WERI-Rb-1 (cell line): ENCODE measurements at regions not wholly inside any gene's neighbourhood (a gene's known extent, or its start where the extent isn't known, plus 50 kb on each side); places are given as distances from the start of the nearest gene placed in this dataset.
A peak's percentile ranks its signal among the peaks of the same experiment; 100 is the strongest.

ENCODE experiments used
- DNase-seq: peaks from one replicate; pipeline ENCODE4 v3.0.0-alpha.2; 2020
- H3K27ac ChIP-seq: fragments of 250-450 bp; sonication (Bioruptor Pico); 2 replicates; pipeline ENCODE4 v1.5.1; 2020; ENCODE audit warnings: mild to moderate bottlenecking, moderate library complexity
- H3K27me3 ChIP-seq: fragments of 250-450 bp; sonication (Bioruptor Pico); 2 replicates; pipeline ENCODE4 v1.5.1; 2021; ENCODE audit warnings: mild to moderate bottlenecking, low read depth, moderate library complexity; ENCODE audit not compliant: insufficient read depth, severe bottlenecking
- H3K36me3 ChIP-seq: fragments of 250-450 bp; sonication (Bioruptor Pico); 2 replicates; pipeline ENCODE4 v1.5.1; 2020; ENCODE audit warnings: mild to moderate bottlenecking, moderate library complexity
- H3K4me3 ChIP-seq: 2 replicates; pipeline ENCODE4 v1.5.1; 2011; ENCODE audit warnings: low read depth, mild to moderate bottlenecking, control low read depth, low read length
- H3K9me3 ChIP-seq: fragments of 250-450 bp; sonication (Bioruptor Pico); 2 replicates; pipeline ENCODE4 v1.5.1; 2021; ENCODE audit warnings: mild to moderate bottlenecking, moderate library complexity; ENCODE audit not compliant: severe bottlenecking
- TF ChIP-seq, protein P1 (sequence below): IDR thresholded peaks from 2 replicates; pipeline ENCODE4 v1.5.1; 2011; ENCODE audit warnings: low read depth, mild to moderate bottlenecking, control low read depth, inconsistent platforms, low read length

DNA sequence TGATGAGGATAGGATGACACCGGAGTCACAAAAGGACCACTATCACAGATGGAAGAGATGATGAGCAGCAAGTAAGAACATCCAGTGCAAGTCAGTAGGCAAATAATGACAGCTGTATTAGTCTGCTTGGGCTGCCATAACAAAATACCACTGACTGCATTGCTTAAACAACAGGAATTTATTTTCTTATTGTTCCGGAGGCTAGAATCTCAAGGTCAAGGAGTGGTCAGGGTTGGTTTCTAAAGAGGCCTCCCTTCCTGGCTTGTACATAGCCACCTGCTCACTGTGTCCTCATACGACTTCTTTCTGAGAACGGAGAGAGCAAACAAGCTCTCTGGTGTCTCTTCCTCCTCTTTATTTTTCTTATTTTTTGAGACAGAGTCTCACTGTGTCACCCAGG, 380.7 kb downstream of the PLOD2 start:
- TF ChIP-seq, protein P1, sequence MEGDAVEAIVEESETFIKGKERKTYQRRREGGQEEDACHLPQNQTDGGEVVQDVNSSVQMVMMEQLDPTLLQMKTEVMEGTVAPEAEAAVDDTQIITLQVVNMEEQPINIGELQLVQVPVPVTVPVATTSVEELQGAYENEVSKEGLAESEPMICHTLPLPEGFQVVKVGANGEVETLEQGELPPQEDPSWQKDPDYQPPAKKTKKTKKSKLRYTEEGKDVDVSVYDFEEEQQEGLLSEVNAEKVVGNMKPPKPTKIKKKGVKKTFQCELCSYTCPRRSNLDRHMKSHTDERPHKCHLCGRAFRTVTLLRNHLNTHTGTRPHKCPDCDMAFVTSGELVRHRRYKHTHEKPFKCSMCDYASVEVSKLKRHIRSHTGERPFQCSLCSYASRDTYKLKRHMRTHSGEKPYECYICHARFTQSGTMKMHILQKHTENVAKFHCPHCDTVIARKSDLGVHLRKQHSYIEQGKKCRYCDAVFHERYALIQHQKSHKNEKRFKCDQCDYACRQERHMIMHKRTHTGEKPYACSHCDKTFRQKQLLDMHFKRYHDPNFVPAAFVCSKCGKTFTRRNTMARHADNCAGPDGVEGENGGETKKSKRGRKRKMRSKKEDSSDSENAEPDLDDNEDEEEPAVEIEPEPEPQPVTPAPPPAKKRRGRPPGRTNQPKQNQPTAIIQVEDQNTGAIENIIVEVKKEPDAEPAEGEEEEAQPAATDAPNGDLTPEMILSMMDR = no peak
- no peak for DNase-seq
- H3K27ac ChIP-seq = no peak overlapping the region

DNA sequence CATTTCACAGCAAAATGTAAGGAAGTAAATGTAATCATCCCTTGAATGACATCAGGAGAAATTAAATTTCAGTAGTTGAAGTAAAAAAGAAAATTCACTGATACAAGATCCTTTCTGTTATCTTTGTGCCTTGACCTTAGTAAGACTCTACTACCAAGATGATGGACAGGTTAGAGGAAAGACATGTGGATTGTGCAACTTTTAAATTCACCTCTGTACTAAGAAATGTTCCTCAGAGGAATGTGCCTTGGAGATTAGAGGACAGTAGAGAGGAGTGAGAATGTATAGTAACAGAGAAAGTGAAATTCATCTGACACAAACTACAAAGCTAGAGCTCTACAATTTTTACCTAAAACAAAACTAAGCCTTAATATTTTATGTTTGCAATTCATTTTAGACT, 375.3 kb downstream of the PLOD2 start:
- Histone ChIP-seq H3K27ac (no peak overlapping the region), H3K36me3 (no peaks in the 10 kb centered on the region), H3K27me3 (no peaks in the 10 kb centered on the region), H3K9me3 (no peaks in the 10 kb centered on the region), H3K4me3 (no peak overlapping the region)
- TF ChIP-seq, protein P1 = no peak
- DNase-seq = no peak

More for the DNA sequence above, 380.7 kb downstream of the PLOD2 start:
- no peak overlapping the region for H3K4me3 ChIP-seq
- no peaks in the 10 kb centered on the region for H3K9me3 ChIP-seq
- H3K27me3 ChIP-seq = no peaks in the 10 kb centered on the region
- H3K36me3 ChIP-seq = no peaks in the 10 kb centered on the region

DNA sequence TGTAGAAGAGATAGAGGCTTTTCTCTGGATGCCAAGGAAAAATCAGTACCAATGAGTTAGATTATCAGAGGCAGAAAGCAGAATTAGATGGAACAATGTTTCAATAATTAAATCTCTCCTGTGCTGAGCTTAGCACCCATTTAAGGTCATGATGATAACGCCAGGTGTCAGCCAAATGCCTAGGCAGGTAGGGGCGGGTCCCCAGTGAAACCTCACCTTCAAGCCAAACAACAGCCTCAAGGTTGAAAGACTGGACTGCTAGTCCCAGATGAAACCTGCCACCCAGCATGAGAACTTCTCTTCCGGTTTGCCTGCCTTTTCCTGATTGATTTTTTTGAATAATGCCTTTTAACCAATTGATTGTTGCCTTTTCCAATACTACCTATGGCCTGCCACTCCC, 363.0 kb downstream of the PLOD2 start:
- H3K27ac ChIP-seq = no peak overlapping the region
- DNase-seq = no peak
- no peaks in the 10 kb centered on the region for H3K36me3 ChIP-seq
- TF ChIP-seq, protein P1 = no peak
- H3K4me3 ChIP-seq = no peak overlapping the region
- H3K27me3 ChIP-seq = no peaks in the 10 kb centered on the region
- no peaks in the 10 kb centered on the region for H3K9me3 ChIP-seq

DNA sequence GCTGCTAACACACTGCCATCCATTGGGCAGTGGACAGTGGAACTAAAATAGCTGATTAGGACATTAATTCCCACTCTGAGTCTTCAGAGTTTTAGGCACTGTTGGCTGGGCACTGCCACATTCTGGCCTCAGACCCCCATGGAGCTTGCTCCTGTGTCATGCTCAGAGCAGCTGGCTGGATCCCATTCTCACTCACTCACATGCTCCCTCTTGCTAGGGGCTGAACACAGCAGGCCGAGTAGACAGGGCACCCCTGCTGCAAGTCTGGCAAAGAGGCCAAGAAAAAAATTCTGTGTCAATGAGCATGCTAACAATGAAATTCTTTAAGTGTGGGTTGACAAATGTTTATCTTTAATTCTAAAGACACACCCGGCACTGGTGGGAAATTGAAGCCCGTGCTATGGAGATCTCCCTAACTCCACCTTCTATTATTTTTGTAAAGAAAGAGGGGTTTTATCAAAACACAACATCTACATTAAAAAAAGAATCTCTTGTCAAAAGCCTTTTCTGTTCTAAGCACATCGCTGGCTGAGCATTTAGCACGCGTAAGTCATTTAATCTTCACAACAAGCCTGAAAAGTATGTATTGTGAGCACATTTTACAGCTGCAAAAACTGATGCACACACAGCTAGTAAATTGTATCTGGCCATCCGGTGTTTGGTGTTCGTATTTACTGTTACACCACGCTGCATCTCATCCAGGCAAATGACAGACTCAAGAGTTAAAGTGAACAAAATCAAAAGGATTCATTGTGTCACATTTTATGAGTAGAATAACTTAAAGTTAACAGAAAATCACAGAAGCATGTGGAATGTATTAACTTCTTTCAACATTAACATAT, 362.1 kb downstream of the PLOD2 start:
- no peaks in the 10 kb centered on the region for H3K27me3 ChIP-seq
- H3K27ac ChIP-seq = no peak overlapping the region
- no peaks in the 10 kb centered on the region for H3K36me3 ChIP-seq
- TF ChIP-seq, protein P1 = no peak
- H3K4me3 ChIP-seq = no peak overlapping the region
- DNase-seq = no peak
- H3K9me3 ChIP-seq = no peaks in the 10 kb centered on the region

DNA sequence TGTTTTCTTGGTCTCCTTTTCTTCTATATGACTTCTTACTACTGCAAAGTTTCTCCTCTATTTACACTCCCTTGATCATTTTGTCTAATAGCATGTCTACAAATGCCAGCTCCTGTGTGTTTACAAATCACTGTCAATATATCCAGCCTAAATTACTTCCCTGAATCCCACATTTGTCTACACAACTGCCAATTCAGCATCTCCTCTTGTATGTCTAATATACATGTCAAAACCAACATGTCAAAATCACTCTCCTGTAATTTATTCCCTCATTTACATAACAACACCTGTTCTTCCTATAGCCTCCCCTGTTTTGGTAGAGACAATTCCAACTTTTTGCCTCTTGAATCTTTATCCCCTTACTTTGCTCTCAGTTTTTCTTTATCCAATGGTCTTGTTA, 359.3 kb downstream of the PLOD2 start:
- TF ChIP-seq, protein P1 = no peak
- H3K36me3 ChIP-seq = no peaks in the 10 kb centered on the region
- H3K27me3 ChIP-seq = no peaks in the 10 kb centered on the region
- H3K9me3 ChIP-seq = no peaks in the 10 kb centered on the region
- DNase-seq = no peak
- no peak overlapping the region for H3K27ac ChIP-seq
- no peak overlapping the region for H3K4me3 ChIP-seq

DNA sequence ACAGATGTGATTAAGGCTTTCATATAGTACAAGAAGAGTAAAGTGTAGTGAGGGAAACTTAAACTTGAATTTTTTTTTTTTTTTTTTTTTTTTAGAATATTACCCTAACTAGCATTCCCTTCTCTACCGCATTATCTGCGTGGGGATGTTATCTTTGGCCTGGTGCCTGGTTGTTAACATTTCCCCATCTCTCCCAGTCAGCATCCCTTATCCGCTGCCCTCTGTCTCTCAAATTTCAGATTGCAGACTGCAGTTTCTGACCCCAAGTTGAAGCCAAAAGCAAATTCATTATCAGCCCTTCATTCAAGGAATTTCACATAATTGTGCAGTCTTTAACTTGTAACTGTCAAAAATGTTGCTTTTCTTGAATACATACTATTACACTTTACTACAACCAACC, 353.0 kb downstream of the PLOD2 start:
- Histone ChIP-seq H3K36me3 (no peaks in the 10 kb centered on the region), H3K9me3 (no peaks in the 10 kb centered on the region), H3K27ac (no peak overlapping the region), H3K4me3 (no peak overlapping the region), H3K27me3 (no peaks in the 10 kb centered on the region)
- TF ChIP-seq, protein P1 = 0 out of 2 replicates have a peak, but pooled peaks have one; percentile 29
- no peak for DNase-seq
